NB4 (cell line): ENCODE measurements at regions not wholly inside any gene's neighbourhood (a gene's known extent, or its start where the extent isn't known, plus 50 kb on each side); places are given as distances from the start of the nearest gene placed in this dataset.

ENCODE experiments used
- CTCF ChIP-seq: IDR thresholded peaks from one replicate; pipeline ENCODE4 v1.5.1; 2012; ENCODE audit warnings: low read depth, low read length
- MYC ChIP-seq: IDR thresholded peaks from 2 replicates; pipeline ENCODE4 v1.6.1; 2011; ENCODE audit warnings: low read depth, low read length
- POLR2A ChIP-seq: IDR thresholded peaks from 2 replicates; pipeline ENCODE4 v1.6.1; 2011; ENCODE audit warnings: mild to moderate bottlenecking; ENCODE audit not compliant: insufficient read length; ENCODE audit errors: extremely low read depth

- TF ChIP-seq CTCF: no peak
- no peak for TF ChIP-seq MYC
- no peak for TF ChIP-seq POLR2A
Measured at GRCh38 chr1:58392083-58392482, 154.4 kb downstream of the OMA1 start.
